Esophagus squamous epithelium (tissue), 5 donors: ENCODE measurements at regions not wholly inside any gene's neighbourhood (a gene's known extent, or its start where the extent isn't known, plus 50 kb on each side); places are given as distances from the start of the nearest gene placed in this dataset.

Experiments used
- DNase-seq: peaks from one replicate; lab custom pipeline; 2025; lab: John Stamatoyannopoulos, UW
- H3K27ac ChIP-seq, 4 donors: fragments of 200-600 bp; sonication (generic); one replicate each; pipeline ENCODE4 v1.5.1; 2016 to 2019; ENCODE audit warnings: mild to moderate bottlenecking in 1 of 4
- H3K27me3 ChIP-seq, 4 donors: fragments of 200-600 bp; sonication (generic); 1 replicate in 3 of 4; 2 replicates in 1 of 4; pipeline versions ENCODE4 v1.5.1 to v1.6.0; 2017 to 2021; ENCODE audit warnings: antibody characterized with exemption in 1 of 4
- H3K36me3 ChIP-seq, 3 donors: fragments of 200-600 bp; sonication (generic); one replicate each; pipeline ENCODE4 v1.5.1; 2016 to 2019
- H3K4me1 ChIP-seq, 3 donors: fragments of 200-600 bp; sonication (generic); one replicate each; pipeline ENCODE4 v1.5.1; 2017 to 2019
- H3K4me3 ChIP-seq, 4 donors: fragments of 200-600 bp; sonication (generic); 1 replicate in 3 of 4; 2 replicates in 1 of 4; pipeline ENCODE4 v1.5.1; 2016 to 2019; ENCODE audit warnings: mild to moderate bottlenecking in 2 of 4, moderate library complexity in 1 of 4
- H3K9me3 ChIP-seq, 3 donors: fragments of 200-600 bp; sonication (generic); one replicate each; pipeline ENCODE4 v1.5.1; 2016 to 2019
- CTCF ChIP-seq, 6 experiments: fragments of 450-650 bp in 4 of 6; fragments of 200-600 bp in 2 of 6; sonication (generic) in 2 of 6; IDR thresholded peaks; one replicate each; pipeline ENCODE4 v1.5.1; 2016 to 2019; ENCODE audit warnings: antibody characterized with exemption in 6 of 6, mild to moderate bottlenecking in 4 of 6, moderate library complexity in 4 of 6
- POLR2A ChIP-seq, 4 donors: fragments of 450-650 bp; IDR thresholded peaks; one replicate each; pipeline ENCODE4 v1.6.1; 2017; ENCODE audit warnings: antibody characterized with exemption in 4 of 4, mild to moderate bottlenecking in 4 of 4, moderate library complexity in 3 of 4
- WGBS, 2 donors: methylation state at CpG; one replicate each; pipeline ENCODE4 v1.1.5; 2018; 5-methylcytosine and 5-hydroxymethylcytosine counted together
- intact Hi-C: fragments of 100-400 bp; cut with DNase I; formaldehyde crosslinking; loops from one replicate; pipeline ENCODE4 v1.15.0; 2022
- donor health status: DM: yes; HTN: yes; CAD: no.

GRCh38 chr13:58619396-58620113 lies 988.0 kb downstream of the PCDH17 start:
- no peak for TF ChIP-seq POLR2A (IDR thresholded peaks at IDR 0.05)
- no peak for TF ChIP-seq CTCF (IDR thresholded peaks at IDR 0.05)
- no peaks in the 10 kb centered on the region for H3K4me1 ChIP-seq
- no peaks in the 10 kb centered on the region for H3K9me3 ChIP-seq
- intact Hi-C loops: no loop called here
- no peak overlapping the region for H3K27ac ChIP-seq
- H3K27me3 ChIP-seq: no peaks in the 10 kb centered on the region
- WGBS, 2 donors: 40 to 48% methylated on average over 4 to 5 of the region's 5 CpGs
- DNase-seq: no peak
- no peak overlapping the region for H3K4me3 ChIP-seq
- H3K36me3 ChIP-seq: no peaks in the 10 kb centered on the region

GRCh38 chr13:58620176-58620575 lies 988.6 kb downstream of the PCDH17 start:
- Histone ChIP-seq H3K36me3 (no peaks in the 10 kb centered on the region), H3K27ac (no peak overlapping the region), H3K27me3 (no peaks in the 10 kb centered on the region), H3K4me1 (no peaks in the 10 kb centered on the region), H3K9me3 (peaks cover 0 to 5% (median 0%) of the 10 kb centered on the region in 3 donors), H3K4me3 (no peak overlapping the region)
- DNase-seq: no peak
- WGBS, 2 donors: 49 to 80% methylated on average over 2 of the region's 2 CpGs
- intact Hi-C loops: no loop called here
- TF ChIP-seq POLR2A (IDR thresholded peaks at IDR 0.05) (no peak), CTCF (IDR thresholded peaks at IDR 0.05) (no peak)

GRCh38 chr13:58625703-58626389 lies 994.3 kb downstream of the PCDH17 start:
- H3K9me3 ChIP-seq: peaks cover 0 to 15% (median 0%) of the 10 kb centered on the region in 3 donors
- no peak overlapping the region for H3K4me3 ChIP-seq
- WGBS, 2 donors: 72% methylated on average over 3 of the region's 3 CpGs; no CpG with 5 or more reads in 1 of the 2 donors
- H3K27ac ChIP-seq: no peak overlapping the region
- H3K4me1 ChIP-seq: no peaks in the 10 kb centered on the region
- TF ChIP-seq CTCF (IDR thresholded peaks at IDR 0.05) (no peak), POLR2A (IDR thresholded peaks at IDR 0.05) (no peak)
- no peak for DNase-seq
- no peaks in the 10 kb centered on the region for H3K27me3 ChIP-seq
- intact Hi-C loops: no loop called here
- no peaks in the 10 kb centered on the region for H3K36me3 ChIP-seq

- DNase-seq: no peak
- Histone ChIP-seq H3K27ac (no peak overlapping the region), H3K4me3 (no peak overlapping the region), H3K4me1 (no peaks in the 10 kb centered on the region), H3K9me3 (peaks cover 0 to 4% (median 0%) of the 10 kb centered on the region in 3 donors), H3K27me3 (no peaks in the 10 kb centered on the region), H3K36me3 (no peaks in the 10 kb centered on the region)
- WGBS, 2 donors: 65 to 76% methylated on average over 1 of the region's 1 CpG
- intact Hi-C loops: no loop called here
- no peak for TF ChIP-seq POLR2A (IDR thresholded peaks at IDR 0.05)
- no peak for TF ChIP-seq CTCF (IDR thresholded peaks at IDR 0.05)
These were observed 999.2 kb downstream of the PCDH17 start for GRCh38 chr13:58630794-58631193.

- TF ChIP-seq CTCF (IDR thresholded peaks at IDR 0.05) (no peak), POLR2A (IDR thresholded peaks at IDR 0.05) (no peak)
- DNase-seq: no peak
- Histone ChIP-seq H3K4me3 (no peak overlapping the region), H3K4me1 (no peaks in the 10 kb centered on the region), H3K36me3 (no peaks in the 10 kb centered on the region), H3K27ac (no peak overlapping the region), H3K27me3 (no peaks in the 10 kb centered on the region), H3K9me3 (no peaks in the 10 kb centered on the region)
- 63 to 74% methylated on average over 3 of the region's 3 CpGs for WGBS, 2 donors
- intact Hi-C loops: no loop called here
These were observed 1001.7 kb downstream of the PCDH17 start for GRCh38 chr13:58633226-58633625.
